ENCODE measurements at regions not wholly inside any gene's neighbourhood (a gene's known extent, or its start where the extent isn't known, plus 50 kb on each side); places are given as distances from the start of the nearest gene placed in this dataset.

- TF ChIP-seq CTCF (IDR thresholded peaks at IDR 0.05) (no peak), POLR2AphosphoS5 (IDR thresholded peaks at IDR 0.05) (no peak)
Observed at GRCh38 chr18:77548790-77549420, 299.3 kb downstream of the GALR1 start.
